Ovary (tissue), 3 donors: ENCODE measurements at regions not wholly inside any gene's neighbourhood (a gene's known extent, or its start where the extent isn't known, plus 50 kb on each side); places are given as distances from the start of the nearest gene placed in this dataset.

Experiments used
- CTCF ChIP-seq, 3 donors: fragments of 450-650 bp in 2 of 3; fragments of 200-600 bp in 1 of 3; IDR thresholded peaks; one replicate each; pipeline versions ENCODE4 v1.5.1 to v1.8.0; 2016 to 2022; ENCODE audit warnings: antibody characterized with exemption in 3 of 3, mild to moderate bottlenecking in 1 of 3
- POLR2A ChIP-seq: fragments of 450-650 bp; IDR thresholded peaks from one replicate; pipeline ENCODE4 v1.6.1; 2017; ENCODE audit warnings: antibody characterized with exemption, mild to moderate bottlenecking, moderate library complexity
- donor health status: DM: no; HTN: no; CAD: no.

- no peak for TF ChIP-seq CTCF (IDR thresholded peaks at IDR 0.05)
- TF ChIP-seq POLR2A = no peak
Observed at GRCh38 chr4:31548823-31549222, 828.7 kb downstream of the PCDH7 start.
